Subcutaneous abdominal adipose tissue (tissue), 5 donors: ENCODE measurements at regions not wholly inside any gene's neighbourhood (a gene's known extent, or its start where the extent isn't known, plus 50 kb on each side); places are given as distances from the start of the nearest gene placed in this dataset.
"Not testable (repeated sequence)": the region's sequence is repeated elsewhere in the genome, so short reads cannot be mapped to it uniquely, and the experiment has no call there.

ENCODE experiments used
- H3K27ac ChIP-seq: one replicate; pipeline ENCODE4 v1.7.0; 2013; ENCODE audit warnings: low read depth, mild to moderate bottlenecking, inconsistent platforms, low read length, moderate library complexity
- H3K27me3 ChIP-seq, 5 donors: one replicate each; pipeline ENCODE4 v1.7.0; 2013; ENCODE audit warnings: low read length in 5 of 5, inconsistent platforms in 1 of 5; ENCODE audit not compliant: control insufficient read depth in 5 of 5, insufficient read depth in 4 of 5
- H3K36me3 ChIP-seq, 5 donors: one replicate each; pipeline ENCODE4 v1.7.0; 2013; ENCODE audit warnings: low read length in 5 of 5; ENCODE audit not compliant: control insufficient read depth in 5 of 5, insufficient read depth in 5 of 5
- H3K4me1 ChIP-seq, 5 donors: one replicate each; pipeline ENCODE4 v1.7.0; 2013; ENCODE audit warnings: low read length in 5 of 5, mild to moderate bottlenecking in 3 of 5, moderate library complexity in 1 of 5; ENCODE audit not compliant: control insufficient read depth in 5 of 5, insufficient read depth in 5 of 5
- H3K4me3 ChIP-seq, 5 donors: one replicate each; pipeline ENCODE4 v1.7.0; 2013; ENCODE audit warnings: low read length in 5 of 5, low read depth in 1 of 5
- H3K9ac ChIP-seq, 5 donors: one replicate each; pipeline ENCODE4 v1.7.0; 2013; ENCODE audit warnings: low read length in 5 of 5, mild to moderate bottlenecking in 4 of 5, moderate library complexity in 3 of 5
- H3K9me3 ChIP-seq, 5 donors: one replicate each; pipeline ENCODE4 v1.7.0; 2013; ENCODE audit warnings: low read length in 5 of 5; ENCODE audit not compliant: control insufficient read depth in 5 of 5
- donor health status: healthy.
- donor health status: healthy.
- donor health status: healthy.
- donor health status: healthy.
- donor health status: healthy.

GRCh38 chr6:121627761-121628160 is 192.3 kb downstream of the GJA1 start:
- Histone ChIP-seq H3K27ac (no peak overlapping the region), H3K27me3 (no peaks in the 10 kb centered on the region), H3K4me1 (no peaks in the 10 kb centered on the region), H3K9ac (no peak overlapping the region), H3K36me3 (no peaks in the 10 kb centered on the region), H3K4me3 (no peak overlapping the region), H3K9me3 (peaks cover 0 to 11% (median 2%) of the 10 kb centered on the region in 5 donors)

- H3K27ac ChIP-seq: no peak overlapping the region
- H3K36me3 ChIP-seq: no peaks in the 10 kb centered on the region
- no peak overlapping the region for H3K9ac ChIP-seq
- peaks cover 0 to 20% (median 4%) of the 10 kb centered on the region in 5 donors for H3K9me3 ChIP-seq
- H3K27me3 ChIP-seq: no peaks in the 10 kb centered on the region
- H3K4me1 ChIP-seq: no peaks in the 10 kb centered on the region
- H3K4me3 ChIP-seq: no peak overlapping the region
Observed at GRCh38 chr6:121630716-121631115, 195.3 kb downstream of the GJA1 start.

DNA sequence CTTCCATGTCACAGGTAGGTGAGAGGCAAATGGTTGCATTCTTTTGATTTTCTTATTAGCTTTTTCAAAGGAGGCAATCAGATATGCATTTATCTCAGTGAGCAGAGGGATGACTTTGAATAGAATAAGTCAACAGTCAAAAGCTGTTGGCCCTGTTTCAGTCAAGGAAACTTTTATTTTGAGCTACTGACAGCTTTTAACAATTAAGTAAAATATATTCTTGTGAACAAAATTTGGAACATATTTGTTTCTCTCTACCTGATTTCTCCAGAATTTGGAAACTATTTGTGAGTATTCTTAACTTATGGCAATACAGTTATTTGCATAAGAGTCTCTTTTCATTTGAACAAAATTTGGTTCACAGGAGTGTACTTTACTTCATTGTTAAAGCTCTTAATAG is 196.3 kb downstream of the GJA1 start:
- H3K4me1 ChIP-seq, H3K36me3 ChIP-seq, H3K27ac ChIP-seq, H3K4me3 ChIP-seq, H3K9ac ChIP-seq, H3K27me3 ChIP-seq: not testable (repeated sequence)
- peaks cover 0 to 29% (median 11%) of the 10 kb centered on the region in 5 donors for H3K9me3 ChIP-seq

- H3K9ac ChIP-seq: no peak overlapping the region
- peaks cover 2 to 32% (median 16%) of the 10 kb centered on the region in 5 donors for H3K9me3 ChIP-seq
- H3K4me1 ChIP-seq: no peaks in the 10 kb centered on the region
- no peaks in the 10 kb centered on the region for H3K27me3 ChIP-seq
- H3K4me3 ChIP-seq: no peak overlapping the region
- H3K36me3 ChIP-seq: no peaks in the 10 kb centered on the region
- H3K27ac ChIP-seq: no peak overlapping the region
Observed at GRCh38 chr6:121633309-121633708, 197.9 kb downstream of the GJA1 start.

- peaks cover 2 to 32% (median 16%) of the 10 kb centered on the region in 5 donors for H3K9me3 ChIP-seq
- not testable (repeated sequence) for H3K36me3 ChIP-seq, H3K9ac ChIP-seq, H3K27me3 ChIP-seq, H3K27ac ChIP-seq, H3K4me3 ChIP-seq, H3K4me1 ChIP-seq
Observed at GRCh38 chr6:121634586-121634985, 199.1 kb downstream of the GJA1 start.

DNA sequence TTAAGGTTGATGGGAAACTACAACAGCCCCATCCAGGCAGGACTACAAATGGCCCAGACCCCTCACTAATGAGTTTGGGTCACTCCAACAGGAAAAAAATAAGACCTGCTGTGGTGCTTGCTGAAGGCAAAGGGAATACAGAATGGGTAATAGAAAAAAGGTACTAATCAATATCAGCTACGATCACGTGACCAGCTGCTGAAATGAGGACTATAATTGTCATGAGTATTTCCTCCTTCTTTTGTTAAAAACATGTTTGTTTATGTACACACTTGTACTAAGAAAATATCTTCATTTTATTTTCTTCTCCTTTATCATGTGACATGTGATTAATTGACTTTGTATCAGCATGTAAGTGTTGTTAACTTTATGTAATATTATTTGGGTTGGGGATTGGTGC is 199.9 kb downstream of the GJA1 start:
- Histone ChIP-seq H3K36me3 (no peaks in the 10 kb centered on the region), H3K4me3 (no peak overlapping the region), H3K9ac (no peak overlapping the region), H3K4me1 (no peaks in the 10 kb centered on the region), H3K27me3 (no peaks in the 10 kb centered on the region), H3K27ac (no peak overlapping the region), H3K9me3 (peaks cover 2 to 32% (median 16%) of the 10 kb centered on the region in 5 donors)

GRCh38 chr6:121636217-121636616 is 200.8 kb downstream of the GJA1 start:
- not testable (repeated sequence) for H3K27me3 ChIP-seq, H3K27ac ChIP-seq
- H3K9me3 ChIP-seq: peaks cover 2 to 32% (median 16%) of the 10 kb centered on the region in 5 donors

GRCh38 chr6:121639021-121639420 is 203.6 kb downstream of the GJA1 start:
- Histone ChIP-seq H3K9me3 (peaks cover 0 to 17% (median 16%) of the 10 kb centered on the region in 5 donors), H3K4me3 (no peak overlapping the region), H3K36me3 (no peaks in the 10 kb centered on the region), H3K4me1 (no peaks in the 10 kb centered on the region), H3K27ac (no peak overlapping the region), H3K27me3 (no peaks in the 10 kb centered on the region), H3K9ac (no peak overlapping the region)

More at GRCh38 chr6:121636217-121636616, 200.8 kb downstream of the GJA1 start:
- H3K36me3 ChIP-seq, H3K4me3 ChIP-seq, H3K9ac ChIP-seq, H3K4me1 ChIP-seq: not testable (repeated sequence)

DNA sequence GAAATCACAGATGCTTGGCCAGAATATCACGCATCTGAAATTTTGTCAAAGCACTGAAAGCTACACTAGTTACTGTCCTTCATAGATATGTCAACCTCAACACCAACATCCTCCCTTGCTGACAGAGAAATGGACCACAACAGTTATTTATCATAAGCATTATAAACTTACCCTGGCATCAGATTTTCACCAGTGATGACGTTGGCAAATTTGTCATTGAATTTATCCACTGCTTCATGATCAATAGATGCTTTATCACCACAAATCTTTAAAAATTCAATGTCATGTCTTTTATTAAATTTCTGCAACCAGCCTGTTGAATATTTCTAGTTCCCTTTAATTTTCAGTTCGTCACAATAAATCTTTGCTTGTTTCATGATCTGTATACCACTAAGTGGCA is 205.7 kb downstream of the GJA1 start:
- no peaks in the 10 kb centered on the region for H3K36me3 ChIP-seq

GRCh38 chr6:121645100-121645745 is 209.8 kb downstream of the GJA1 start:
- Histone ChIP-seq H3K4me1 (no peaks in the 10 kb centered on the region), H3K27ac (no peak overlapping the region), H3K9ac (no peak overlapping the region), H3K27me3 (no peaks in the 10 kb centered on the region), H3K9me3 (no peaks in the 10 kb centered on the region), H3K36me3 (no peaks in the 10 kb centered on the region), H3K4me3 (no peak overlapping the region)

More for the DNA sequence above, 205.7 kb downstream of the GJA1 start:
- no peak overlapping the region for H3K27ac ChIP-seq
- H3K27me3 ChIP-seq: no peaks in the 10 kb centered on the region
- no peaks in the 10 kb centered on the region for H3K4me1 ChIP-seq
- no peak overlapping the region for H3K9ac ChIP-seq
- no peak overlapping the region for H3K4me3 ChIP-seq
- peaks cover 0 to 9% (median 8%) of the 10 kb centered on the region in 5 donors for H3K9me3 ChIP-seq
